Stromal cell of bone marrow (primary cell): ENCODE measurements at regions not wholly inside any gene's neighbourhood (a gene's known extent, or its start where the extent isn't known, plus 50 kb on each side); places are given as distances from the start of the nearest gene placed in this dataset.

Experiments
- DNase-seq: peaks from one replicate; pipeline ENCODE4 v3.0.0-alpha.2; 2012; ENCODE audit warnings: low read depth

- no peak for DNase-seq
Measured at GRCh38 chr7:109308816-109309215, 739.1 kb downstream of the DNAJB9 start.

- DNase-seq = no peak
Measured at GRCh38 chr7:109309790-109310189, 740.1 kb downstream of the DNAJB9 start.

GRCh38 chr7:109318136-109318535 is 748.5 kb downstream of the DNAJB9 start:
- DNase-seq = no peak

- DNase-seq = no peak
Measured at GRCh38 chr7:109322833-109323232, 753.2 kb downstream of the DNAJB9 start.

GRCh38 chr7:109331423-109331822 is 761.7 kb downstream of the DNAJB9 start:
- DNase-seq = no peak

- no peak for DNase-seq
Measured at GRCh38 chr7:109335951-109336350, 766.3 kb downstream of the DNAJB9 start.

- DNase-seq = no peak
Measured at GRCh38 chr7:109336531-109336930, 766.9 kb downstream of the DNAJB9 start.

- DNase-seq = no peak
Measured at GRCh38 chr7:109343678-109344077, 774.0 kb downstream of the DNAJB9 start.

GRCh38 chr7:109351493-109351892 is 781.8 kb downstream of the DNAJB9 start:
- no peak for DNase-seq

- no peak for DNase-seq
Measured at GRCh38 chr7:109354000-109354399, 784.3 kb downstream of the DNAJB9 start.

GRCh38 chr7:109354552-109354951 is 784.9 kb downstream of the DNAJB9 start:
- no peak for DNase-seq

GRCh38 chr7:109375823-109376222 is 806.1 kb downstream of the DNAJB9 start:
- DNase-seq = no peak

- no peak for DNase-seq
Measured at GRCh38 chr7:109376576-109376975, 806.9 kb downstream of the DNAJB9 start.

- DNase-seq = no peak
Measured at GRCh38 chr7:109377076-109377884, 807.6 kb downstream of the DNAJB9 start.

- DNase-seq = no peak
Measured at GRCh38 chr7:109386959-109387358, 817.3 kb downstream of the DNAJB9 start.

GRCh38 chr7:109387530-109387929 is 817.9 kb downstream of the DNAJB9 start:
- DNase-seq = no peak

- no peak for DNase-seq
Measured at GRCh38 chr7:109391240-109391639, 821.6 kb downstream of the DNAJB9 start.

- DNase-seq = no peak
Measured at GRCh38 chr7:109402107-109402506, 832.4 kb downstream of the DNAJB9 start.

- DNase-seq = no peak
Measured at GRCh38 chr7:109407756-109408155, 838.1 kb downstream of the DNAJB9 start.

GRCh38 chr7:109437957-109438356 is 868.3 kb downstream of the DNAJB9 start:
- DNase-seq = no peak

GRCh38 chr7:109449760-109450159 is 880.1 kb downstream of the DNAJB9 start:
- DNase-seq = no peak

GRCh38 chr7:109456116-109456515 is 886.4 kb downstream of the DNAJB9 start:
- no peak for DNase-seq

- no peak for DNase-seq
Measured at GRCh38 chr7:109460296-109460695, 890.6 kb downstream of the DNAJB9 start.

GRCh38 chr7:109462171-109462570 is 892.5 kb downstream of the DNAJB9 start:
- DNase-seq = no peak
